ENCODE measurements at regions not wholly inside any gene's neighbourhood (a gene's known extent, or its start where the extent isn't known, plus 50 kb on each side); places are given as distances from the start of the nearest gene placed in this dataset.

GRCh38 chr18:67035026-67035425 lies 431.1 kb upstream of the CDH19 start:
- TF ChIP-seq CTCF (IDR thresholded peaks at IDR 0.05; ENCODE audit: poor library complexity) = no peak
- TF ChIP-seq EZH2 (IDR thresholded peaks at IDR 0.05; ENCODE audit: borderline replicate concordance) = no peak
- TF ChIP-seq EZH2phosphoT487 (IDR thresholded peaks at IDR 0.05; ENCODE audit: low read depth, severe bottlenecking, unreplicated experiment) = no peak

Data from hepatocyte (in vitro differentiated cells).